RWPE2 (cell line): ENCODE measurements at regions not wholly inside any gene's neighbourhood (a gene's known extent, or its start where the extent isn't known, plus 50 kb on each side); places are given as distances from the start of the nearest gene placed in this dataset.

Source experiments
- ATAC-seq: fragments of 200-7000 bp; cut with Tn5 transposase; 3 replicates; pipeline ENCODE4 v1.9.1; 2021; ENCODE audit warnings: low read depth
- DNase-seq: peaks from one replicate; pipeline ENCODE4 v3.0.0-alpha.2; 2020; ENCODE audit warnings: low spot score
- H3K27ac ChIP-seq: fragments of 450-650 bp; 2 replicates; pipeline ENCODE4 v1.5.1; 2017; ENCODE audit warnings: mild to moderate bottlenecking; ENCODE audit not compliant: poor library complexity, severe bottlenecking
- H3K27me3 ChIP-seq: fragments of 250-450 bp; sonication (Bioruptor Pico); 2 replicates; pipeline ENCODE4 v1.5.1; 2021; ENCODE audit warnings: mild to moderate bottlenecking, moderate library complexity; ENCODE audit not compliant: insufficient read depth, poor library complexity, severe bottlenecking
- H3K36me3 ChIP-seq: fragments of 250-450 bp; sonication (Bioruptor Pico); 2 replicates; pipeline ENCODE4 v1.5.1; 2020; ENCODE audit warnings: low read depth, mild to moderate bottlenecking, moderate library complexity
- H3K4me1 ChIP-seq: fragments of 250-450 bp; sonication (Bioruptor Pico); 2 replicates; pipeline ENCODE4 v1.5.1; 2021; ENCODE audit warnings: mild to moderate bottlenecking, moderate library complexity; ENCODE audit not compliant: insufficient read depth, poor library complexity, severe bottlenecking
- H3K4me3 ChIP-seq: fragments of 250-450 bp; sonication (Bioruptor Pico); 2 replicates; pipeline ENCODE4 v1.5.1; 2021; ENCODE audit warnings: mild to moderate bottlenecking, moderate library complexity; ENCODE audit not compliant: severe bottlenecking
- H3K9me3 ChIP-seq: fragments of 250-450 bp; sonication (Bioruptor Pico); 2 replicates; pipeline ENCODE4 v1.5.1; 2021; ENCODE audit warnings: mild to moderate bottlenecking, moderate library complexity; ENCODE audit not compliant: severe bottlenecking
- TF ChIP-seq, protein P1 (sequence below): fragments of 450-650 bp; IDR thresholded peaks from one replicate; pipeline ENCODE4 v1.5.1; 2017; ENCODE audit warnings: mild to moderate bottlenecking, moderate library complexity; ENCODE audit not compliant: poor library complexity, severe bottlenecking

DNA sequence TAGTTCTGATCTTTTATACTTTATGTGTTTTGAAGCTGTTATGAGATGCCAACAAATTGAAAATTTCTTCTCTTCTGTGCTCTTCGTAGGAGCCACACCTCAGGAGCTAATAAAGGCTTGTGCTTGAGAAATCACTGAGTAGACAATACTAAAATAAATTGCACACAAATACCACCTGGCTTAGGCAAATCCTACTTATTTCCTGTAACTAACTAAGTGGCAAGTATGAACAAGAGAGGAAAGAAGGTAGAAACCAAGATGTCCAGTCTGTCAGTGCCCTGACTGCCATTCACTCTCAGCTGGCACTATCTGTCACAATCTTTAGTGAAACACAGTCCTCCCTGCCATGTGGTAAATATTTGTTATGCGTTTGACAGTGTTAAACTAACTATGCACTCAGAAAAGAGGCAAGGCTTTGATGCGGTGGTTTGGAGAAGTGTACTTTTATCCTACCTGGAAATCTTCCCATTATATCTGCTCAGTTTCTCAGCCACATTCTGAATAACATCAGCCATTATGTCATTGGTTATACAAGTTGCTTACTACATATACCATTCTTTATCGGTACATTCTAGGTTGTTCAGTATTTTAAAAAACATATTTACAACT, 293.4 kb upstream of the VWC2 start:
- H3K9me3 ChIP-seq: no peaks in the 10 kb centered on the region

DNA sequence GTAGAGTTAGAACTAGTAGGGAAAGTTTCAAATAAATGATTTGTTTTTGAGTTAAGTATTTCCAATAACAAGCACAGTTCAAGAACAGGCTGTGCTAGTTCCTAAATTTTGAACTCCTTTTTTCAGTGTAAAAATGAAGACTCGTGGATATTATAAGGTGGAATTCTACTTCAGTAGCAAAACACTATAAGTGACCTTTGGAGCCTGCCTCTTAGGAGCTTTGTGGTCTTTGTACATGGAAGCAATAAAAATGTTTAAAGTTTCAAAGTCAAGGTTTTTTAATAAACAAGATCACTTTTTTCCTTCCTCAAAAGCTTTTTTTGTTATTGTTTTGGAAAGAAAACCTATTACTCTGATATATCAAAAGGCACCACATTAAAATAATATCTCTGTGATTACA, 292.4 kb upstream of the VWC2 start:
- ATAC-seq: no peak
- TF ChIP-seq, protein P1, sequence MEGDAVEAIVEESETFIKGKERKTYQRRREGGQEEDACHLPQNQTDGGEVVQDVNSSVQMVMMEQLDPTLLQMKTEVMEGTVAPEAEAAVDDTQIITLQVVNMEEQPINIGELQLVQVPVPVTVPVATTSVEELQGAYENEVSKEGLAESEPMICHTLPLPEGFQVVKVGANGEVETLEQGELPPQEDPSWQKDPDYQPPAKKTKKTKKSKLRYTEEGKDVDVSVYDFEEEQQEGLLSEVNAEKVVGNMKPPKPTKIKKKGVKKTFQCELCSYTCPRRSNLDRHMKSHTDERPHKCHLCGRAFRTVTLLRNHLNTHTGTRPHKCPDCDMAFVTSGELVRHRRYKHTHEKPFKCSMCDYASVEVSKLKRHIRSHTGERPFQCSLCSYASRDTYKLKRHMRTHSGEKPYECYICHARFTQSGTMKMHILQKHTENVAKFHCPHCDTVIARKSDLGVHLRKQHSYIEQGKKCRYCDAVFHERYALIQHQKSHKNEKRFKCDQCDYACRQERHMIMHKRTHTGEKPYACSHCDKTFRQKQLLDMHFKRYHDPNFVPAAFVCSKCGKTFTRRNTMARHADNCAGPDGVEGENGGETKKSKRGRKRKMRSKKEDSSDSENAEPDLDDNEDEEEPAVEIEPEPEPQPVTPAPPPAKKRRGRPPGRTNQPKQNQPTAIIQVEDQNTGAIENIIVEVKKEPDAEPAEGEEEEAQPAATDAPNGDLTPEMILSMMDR: no peak
- H3K36me3 ChIP-seq: no peaks in the 10 kb centered on the region
- no peaks in the 10 kb centered on the region for H3K9me3 ChIP-seq
- H3K27me3 ChIP-seq: peaks cover 18% of the 10 kb centered on the region
- H3K27ac ChIP-seq: no peak overlapping the region
- DNase-seq: no peak
- H3K4me3 ChIP-seq: no peak overlapping the region
- no peaks in the 10 kb centered on the region for H3K4me1 ChIP-seq

More for the DNA sequence above, 293.4 kb upstream of the VWC2 start:
- DNase-seq (no peak), ATAC-seq (no peak)
- TF ChIP-seq, protein P1: no peak
- no peaks in the 10 kb centered on the region for H3K36me3 ChIP-seq
- H3K27ac ChIP-seq: no peak overlapping the region
- H3K4me1 ChIP-seq: no peaks in the 10 kb centered on the region
- H3K27me3 ChIP-seq: peaks cover 18% of the 10 kb centered on the region
- H3K4me3 ChIP-seq: no peak overlapping the region

DNA sequence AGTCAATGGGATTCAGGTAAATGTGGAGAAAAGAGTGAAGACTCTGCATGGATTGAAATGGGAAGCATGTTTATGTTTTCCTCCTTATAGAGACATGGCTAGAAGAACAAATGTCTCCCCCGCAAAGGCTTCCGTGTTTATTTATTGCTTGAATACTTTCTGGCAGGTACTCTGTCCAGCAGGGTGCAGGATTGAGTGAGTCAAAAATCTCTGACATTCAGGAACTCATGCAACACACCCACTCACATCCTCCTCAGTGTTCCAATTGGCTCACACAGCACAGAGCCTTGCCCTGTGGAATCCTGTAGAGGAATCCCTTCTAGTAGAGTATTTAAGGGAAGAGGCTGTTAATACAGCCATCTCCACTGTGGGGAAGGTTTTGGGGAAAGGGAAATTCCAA, 290.3 kb upstream of the VWC2 start:
- Histone ChIP-seq H3K4me1 (no peaks in the 10 kb centered on the region), H3K27ac (no peak overlapping the region), H3K27me3 (peaks cover 17% of the 10 kb centered on the region), H3K9me3 (no peaks in the 10 kb centered on the region), H3K4me3 (no peak overlapping the region), H3K36me3 (no peaks in the 10 kb centered on the region)
- ATAC-seq: no peak
- TF ChIP-seq, protein P1: no peak
- DNase-seq: no peak

DNA sequence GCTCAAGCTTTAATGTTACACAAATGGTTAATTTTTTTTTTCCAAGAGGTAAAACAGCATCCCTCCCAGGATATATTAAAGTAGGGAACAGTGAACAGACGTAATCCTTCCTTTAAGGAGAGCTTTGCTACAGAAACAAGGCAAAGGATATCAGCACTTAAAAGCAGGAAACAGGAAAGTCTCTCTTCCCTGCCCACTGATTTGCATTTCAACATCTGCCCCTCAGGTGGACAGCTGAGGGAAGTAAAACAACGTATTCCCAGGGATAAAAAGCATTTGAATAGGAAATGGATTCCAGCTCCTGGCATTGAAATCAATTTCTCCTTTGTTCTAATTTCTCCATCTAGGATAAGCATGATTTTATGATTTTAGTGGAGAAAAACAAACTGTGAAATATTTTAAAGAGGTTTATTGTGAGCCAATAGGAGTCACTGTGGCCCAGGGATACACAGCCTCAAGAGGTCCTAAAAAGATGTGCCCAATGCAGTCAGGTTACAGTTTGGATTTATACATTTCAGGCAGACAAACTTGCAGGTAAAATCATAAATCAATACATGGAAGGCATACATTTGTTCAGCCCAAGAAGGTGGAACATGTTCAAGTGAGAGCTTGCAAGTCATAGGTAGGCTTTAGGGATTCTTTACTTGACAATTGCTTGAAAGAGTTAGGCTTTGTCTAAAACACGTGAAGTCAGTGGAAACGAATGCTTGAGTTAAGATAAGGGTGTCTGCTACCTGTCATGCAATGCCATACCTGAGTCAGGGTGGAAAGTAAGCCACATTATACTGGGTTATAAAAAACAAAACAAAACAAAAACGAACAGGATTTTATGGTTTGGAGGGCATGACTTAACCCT, 286.2 kb upstream of the VWC2 start:
- no peak overlapping the region for H3K4me3 ChIP-seq
- TF ChIP-seq, protein P1: no peak
- no peak for DNase-seq
- H3K27me3 ChIP-seq: peaks cover 19% of the 10 kb centered on the region
- H3K4me1 ChIP-seq: no peaks in the 10 kb centered on the region
- no peaks in the 10 kb centered on the region for H3K9me3 ChIP-seq
- ATAC-seq: no peak
- H3K36me3 ChIP-seq: no peaks in the 10 kb centered on the region
- H3K27ac ChIP-seq: no peak overlapping the region

DNA sequence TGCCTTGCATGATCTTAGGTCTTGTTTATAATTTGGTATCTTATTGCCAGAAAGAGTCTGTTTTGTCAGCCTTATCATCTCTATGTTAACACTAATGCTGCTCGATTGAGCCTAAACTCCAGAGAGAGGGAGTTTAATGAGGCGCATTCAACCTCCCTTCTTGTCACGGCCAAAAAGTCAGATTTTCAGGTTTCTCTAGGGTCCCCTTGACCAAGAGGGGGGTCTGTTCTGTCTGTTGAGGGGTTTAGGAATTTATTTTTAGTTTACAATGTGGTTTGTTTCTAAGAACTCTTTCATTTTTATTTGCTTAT, 285.7 kb upstream of the VWC2 start:
- ATAC-seq (no peak), DNase-seq (no peak)
- TF ChIP-seq, protein P1: no peak
- H3K4me3 ChIP-seq: no peak overlapping the region
- H3K4me1 ChIP-seq: no peaks in the 10 kb centered on the region
- peaks cover 20% of the 10 kb centered on the region for H3K27me3 ChIP-seq
- no peak overlapping the region for H3K27ac ChIP-seq
- H3K9me3 ChIP-seq: no peaks in the 10 kb centered on the region
- H3K36me3 ChIP-seq: no peaks in the 10 kb centered on the region
